B cell (primary cell): ENCODE measurements at regions not wholly inside any gene's neighbourhood (a gene's known extent, or its start where the extent isn't known, plus 50 kb on each side); places are given as distances from the start of the nearest gene placed in this dataset.

Experiments
- CTCF ChIP-seq: fragments of 200-600 bp; IDR thresholded peaks from one replicate; pipeline ENCODE4 v1.8.0; 2022; ENCODE audit warnings: antibody characterized with exemption, mild to moderate bottlenecking
- EZH2 ChIP-seq: IDR thresholded peaks from 2 replicates; pipeline ENCODE4 v1.6.1; 2012; ENCODE audit warnings: borderline replicate concordance, low read depth, mild to moderate bottlenecking, moderate library complexity, low read length; ENCODE audit not compliant: insufficient read depth, poor library complexity, severe bottlenecking

DNA sequence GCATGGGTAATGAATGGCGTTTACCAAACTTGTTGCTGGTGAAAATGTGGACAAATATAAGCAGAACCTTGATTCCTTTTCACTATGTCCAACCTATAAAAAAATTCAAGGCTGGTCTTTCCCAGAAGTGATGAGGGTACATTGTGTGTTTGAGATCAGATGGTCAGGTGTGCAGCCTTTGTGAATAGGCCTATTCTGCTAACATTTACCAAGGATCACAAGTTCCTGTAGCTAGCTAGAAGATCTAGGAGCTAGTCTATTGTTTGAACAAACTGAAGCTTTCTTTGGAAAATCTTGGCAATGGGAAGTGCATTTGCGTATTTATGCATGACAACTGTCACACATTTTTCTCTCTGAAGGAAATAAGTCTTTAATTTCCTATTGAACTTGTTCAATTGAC, 489.6 kb downstream of the KLF5 start:
- no peak for TF ChIP-seq CTCF
- no peak for TF ChIP-seq EZH2
